GM12878 (cell line): ENCODE measurements at regions not wholly inside any gene's neighbourhood (a gene's known extent, or its start where the extent isn't known, plus 50 kb on each side); places are given as distances from the start of the nearest gene placed in this dataset.
A peak's percentile ranks its signal among the peaks of the same experiment; 100 is the strongest.

ENCODE experiments used
- ATAC-seq: fragments of 200-7000 bp; cut with Tn5 transposase; 3 replicates; pipeline ENCODE4 v1.9.1; 2020; ENCODE audit warnings: mild to moderate bottlenecking, moderate library complexity
- BruUV-seq: library from RNA; stranded (reverse); fragments of 400-500 nt; replicated peaks from 2 replicates; lab custom pipeline; 2021; lab: Mats Ljungman, UMichigan
- CTCF ChIA-PET: fragments of 300-600 bp; sonication (Branson Sonifier 250); formaldehyde crosslinking; extraction: SDS; loops from one replicate; lab custom pipeline; 2021; ENCODE audit warnings: inconsistent platforms; lab: Yijun Ruan, JAX
- POLR2A ChIA-PET: fragments of 350-600 bp; formaldehyde crosslinking; extraction: SDS; loops from one replicate; lab custom pipeline; 2021; ENCODE audit warnings: inconsistent platforms; lab: Charles Lee
- RAD21 ChIA-PET: fragments of 300-600 bp; sonication (Branson Sonifier 250); formaldehyde crosslinking; loops from one replicate; lab custom pipeline; 2023; ENCODE audit warnings: antibody characterized with exemption; ENCODE audit not compliant: unreplicated experiment; lab: Charles Lee
- SMC1A ChIA-PET: fragments of 300-600 bp; sonication (Branson Sonifier 250); formaldehyde crosslinking; loops from one replicate; lab custom pipeline; 2023; ENCODE audit not compliant: unreplicated experiment, uncharacterized antibody; lab: Charles Lee
- DNase-seq: peaks from one replicate; pipeline ENCODE4 v3.0.0-alpha.2; 2011; ENCODE audit warnings: low read depth, low spot score
- FAIRE-seq: peaks from 3 replicates; lab custom pipeline; 2011; peaks lifted over from hg19 to GRCh38; lab: Jason Lieb, UNC
- H2AFZ ChIP-seq: 2 replicates; pipeline ENCODE4 v1.6.0; 2011; ENCODE audit warnings: low read depth, low read length, control low read depth; ENCODE audit not compliant: control insufficient read depth
- H3K27ac ChIP-seq: 2 replicates; pipeline ENCODE4 v1.5.1; 2011; ENCODE audit warnings: control low read depth; ENCODE audit not compliant: control insufficient read depth, insufficient read depth
- H3K27me3 ChIP-seq, 2 experiments: replicated peaks in 1 of 2; 2 replicates each; pipeline versions ENCODE4 v1.6.0 to v1.6.1; 2011; ENCODE audit warnings: low read length in 1 of 2; ENCODE audit not compliant: control insufficient read depth in 2 of 2, insufficient read depth in 2 of 2
- H3K36me3 ChIP-seq, 2 experiments: 2 replicates each; pipeline ENCODE4 v1.5.1; 2011; ENCODE audit warnings: low read length in 1 of 2; ENCODE audit not compliant: control insufficient read depth in 2 of 2, insufficient read depth in 2 of 2
- H3K4me1 ChIP-seq: 2 replicates; pipeline ENCODE4 v1.6.1; 2011; ENCODE audit warnings: mild to moderate bottlenecking, low read length, moderate library complexity, mixed read lengths; ENCODE audit not compliant: control insufficient read depth, insufficient read depth
- H3K4me2 ChIP-seq: 2 replicates; pipeline ENCODE4 v1.6.0; 2011; ENCODE audit warnings: control low read depth; ENCODE audit not compliant: control insufficient read depth, insufficient read depth
- H3K4me3 ChIP-seq: fragments of 200-600 bp; sonication (generic); 2 replicates; pipeline ENCODE4 v1.5.1; 2016
- H3K79me2 ChIP-seq: 2 replicates; pipeline ENCODE4 v1.6.0; 2011; ENCODE audit warnings: low read length; ENCODE audit not compliant: control insufficient read depth, insufficient read depth
- H3K9ac ChIP-seq: 2 replicates; pipeline ENCODE4 v1.8.0; 2011; ENCODE audit warnings: low read length, control low read depth, mixed read lengths; ENCODE audit not compliant: control insufficient read depth, insufficient read depth
- H3K9me3 ChIP-seq: replicated peaks from 3 replicates; pipeline ENCODE4 v1.5.1; 2011; ENCODE audit warnings: mild to moderate bottlenecking, low read length; ENCODE audit not compliant: control insufficient read depth, insufficient read depth
- H4K20me1 ChIP-seq: 2 replicates; pipeline ENCODE4 v1.6.0; 2011; ENCODE audit not compliant: control insufficient read depth, insufficient read depth
- ATF7 ChIP-seq: fragments of 450-650 bp; IDR thresholded peaks from 2 replicates; pipeline ENCODE4 v1.6.1; 2016; ENCODE audit warnings: low read depth, mild to moderate bottlenecking
- BCL11A ChIP-seq: IDR thresholded peaks from 2 replicates; pipeline ENCODE4 v1.6.1; 2011; ENCODE audit warnings: low read depth, low read length
- BHLHE40 ChIP-seq, 2 experiments: fragments of 450-650 bp in 1 of 2; IDR thresholded peaks; 2 replicates each; pipeline ENCODE4 v1.6.1; 2011 to 2017; ENCODE audit warnings: low read depth in 2 of 2, borderline replicate concordance in 1 of 2, improper control_type of control experiment in 1 of 2, low read length in 1 of 2, mild to moderate bottlenecking in 1 of 2
- EP300 ChIP-seq, 2 experiments: fragments of 150-350 bp in 1 of 2; IDR thresholded peaks; 2 replicates each; pipeline ENCODE4 v1.6.1; 2011 to 2012; ENCODE audit warnings: low read depth in 2 of 2, low read length in 2 of 2, borderline replicate concordance in 1 of 2, improper control_type of control experiment in 1 of 2, inconsistent platforms in 1 of 2; ENCODE audit not compliant: control insufficient read depth in 1 of 2
- GATAD2B ChIP-seq: fragments of 450-650 bp; conservative IDR thresholded peaks from 2 replicates; pipeline ENCODE4 v1.6.1; 2017; ENCODE audit warnings: low read depth, mild to moderate bottlenecking, moderate library complexity
- IKZF1 ChIP-seq: fragments of 450-650 bp; conservative IDR thresholded peaks from 2 replicates; pipeline ENCODE4 v1.6.1; 2017; ENCODE audit warnings: antibody characterized with exemption, mild to moderate bottlenecking
- IKZF2 ChIP-seq, 2 experiments: fragments of 450-650 bp; IDR thresholded peaks; 2 replicates each; pipeline ENCODE4 v1.6.1; 2017; ENCODE audit warnings: mild to moderate bottlenecking in 2 of 2, moderate library complexity in 2 of 2
- MEF2A ChIP-seq: IDR thresholded peaks from 2 replicates; pipeline ENCODE4 v1.6.1; 2011; ENCODE audit warnings: low read depth, mild to moderate bottlenecking, low read length, moderate library complexity; ENCODE audit not compliant: insufficient read depth
- MTA2 ChIP-seq: fragments of 450-650 bp; IDR thresholded peaks from 2 replicates; pipeline ENCODE4 v1.6.1; 2016; ENCODE audit warnings: low read depth, mild to moderate bottlenecking, moderate library complexity
- NR2F1 ChIP-seq: fragments of 450-650 bp; conservative IDR thresholded peaks from 2 replicates; pipeline ENCODE4 v1.6.1; 2017; ENCODE audit warnings: mild to moderate bottlenecking
- POU2F2 ChIP-seq: IDR thresholded peaks from 3 replicates; pipeline ENCODE4 v1.6.1; 2011; ENCODE audit warnings: low read depth, mild to moderate bottlenecking, low read length, borderline replicate concordance
- PRDM15 ChIP-seq: fragments of 450-650 bp; formaldehyde crosslinking; IDR thresholded peaks from 2 replicates; pipeline ENCODE4 v1.4.0; 2020; ENCODE audit warnings: mild to moderate bottlenecking, moderate library complexity
- WGBS: methylation state at CpG from one replicate; pipeline ENCODE4 v1.1.6; 2016; ENCODE audit warnings: low lambda C conversion rate; ENCODE audit not compliant: insufficient replicate concordance, insufficient coverage; ENCODE audit errors: missing lambda C conversion rate; 5-methylcytosine and 5-hydroxymethylcytosine counted together
- in situ Hi-C: fragments of 300-500 bp; cut with MboI; formaldehyde crosslinking; loops from 9 replicates; pipeline ENCODE4 v1.14.3; 2018; ENCODE audit warnings: mixed read lengths
- intact Hi-C: fragments of 100-400 bp; cut with micrococcal nuclease; formaldehyde crosslinking; loops from one replicate; pipeline ENCODE4 v1.14.2; 2022; ENCODE audit not compliant: unreplicated experiment
- TF ChIP-seq, protein P1 (sequence below): IDR thresholded peaks from 2 replicates; pipeline ENCODE4 v1.6.1; 2011; ENCODE audit warnings: borderline replicate concordance, low read depth, mild to moderate bottlenecking, moderate library complexity, mixed read lengths, low read length; ENCODE audit not compliant: insufficient read depth; ENCODE audit errors: extremely low read length
- TF ChIP-seq, protein P2 (sequence below): fragments of 450-650 bp; IDR thresholded peaks from 2 replicates; pipeline ENCODE4 v1.6.1; 2016; ENCODE audit warnings: mild to moderate bottlenecking
- TF ChIP-seq, protein P3 (sequence below): fragments of 150-350 bp; IDR thresholded peaks from 2 replicates; pipeline ENCODE4 v1.6.1; 2014; ENCODE audit warnings: mild to moderate bottlenecking, low read depth, low read length
- TF ChIP-seq, protein P4 (sequence below): IDR thresholded peaks from 2 replicates; pipeline ENCODE4 v1.6.1; 2011; ENCODE audit warnings: low read depth, mild to moderate bottlenecking, low read length, moderate library complexity, borderline replicate concordance; ENCODE audit errors: extremely low read depth

GRCh38 chr3:78322780-78323179 lies 1282.9 kb downstream of the ROBO2 start:
- ChIA-PET CTCF (no interaction called here), POLR2A (no interaction called here), RAD21 (no interaction called here), SMC1A (no interaction called here)
- Histone ChIP-seq H2AFZ (no peak overlapping the region), H3K9ac (no peak overlapping the region), H3K79me2 (no peaks in the 10 kb centered on the region), H3K4me1 (no peaks in the 10 kb centered on the region), H3K27me3 (no peaks in the 10 kb centered on the region), H3K4me2 (no peak overlapping the region), H3K36me3 (no peaks in the 10 kb centered on the region), H4K20me1 (no peaks in the 10 kb centered on the region), H3K27ac (no peak overlapping the region), H3K9me3 (no peaks in the 10 kb centered on the region), H3K4me3 (no peak overlapping the region)
- in situ Hi-C loops (no loop called here), intact Hi-C loops (loop anchor here (5.0 kb wide), 1 partner anchor 45 kb away; no protein-coding TSS in a partner anchor)
- FAIRE-seq, result no peak
- peak; percentile 17 for DNase-seq
- ATAC-seq, result peak; percentile 98
- no TSS peak for BruUV-seq
- 0% methylated on average over 2 of the region's 2 CpGs for WGBS
- TF ChIP-seq POU2F2 (peak; percentile 35; the same call in 1 of the 3 replicates), BCL11A (peak; percentile 77; the same call in 1 of the 2 replicates), MTA2 (peak; percentile 96), NR2F1 (peak; percentile 90), IKZF1 (0 out of 2 replicates have a peak, but pooled peaks have one; percentile 11), IKZF2 (IDR thresholded peaks at IDR 0.05) (peak; percentile 60 to 68), GATAD2B (no peak), ATF7 (peak; percentile 61), BHLHE40 (IDR thresholded peaks at IDR 0.05; ENCODE audit: borderline replicate concordance in 1 of 2, low read depth in 2 of 2, low read length in 1 of 2) (peak; percentile 18 to 41; a peak in 2 of 4 replicates), EP300 (IDR thresholded peaks at IDR 0.05; ENCODE audit: borderline replicate concordance in 1 of 2, control insufficient read depth in 1 of 2, low read depth in 2 of 2, low read length in 2 of 2) (peak in 1 of 2 experiments; percentile 52; a peak in 2 of 4 replicates), MEF2A (no peak), PRDM15 (CRISPR knock-in tag) (no peak)
- TF ChIP-seq, protein P1, sequence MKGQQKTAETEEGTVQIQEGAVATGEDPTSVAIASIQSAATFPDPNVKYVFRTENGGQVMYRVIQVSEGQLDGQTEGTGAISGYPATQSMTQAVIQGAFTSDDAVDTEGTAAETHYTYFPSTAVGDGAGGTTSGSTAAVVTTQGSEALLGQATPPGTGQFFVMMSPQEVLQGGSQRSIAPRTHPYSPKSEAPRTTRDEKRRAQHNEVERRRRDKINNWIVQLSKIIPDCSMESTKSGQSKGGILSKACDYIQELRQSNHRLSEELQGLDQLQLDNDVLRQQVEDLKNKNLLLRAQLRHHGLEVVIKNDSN, result no peak
- TF ChIP-seq, protein P2, sequence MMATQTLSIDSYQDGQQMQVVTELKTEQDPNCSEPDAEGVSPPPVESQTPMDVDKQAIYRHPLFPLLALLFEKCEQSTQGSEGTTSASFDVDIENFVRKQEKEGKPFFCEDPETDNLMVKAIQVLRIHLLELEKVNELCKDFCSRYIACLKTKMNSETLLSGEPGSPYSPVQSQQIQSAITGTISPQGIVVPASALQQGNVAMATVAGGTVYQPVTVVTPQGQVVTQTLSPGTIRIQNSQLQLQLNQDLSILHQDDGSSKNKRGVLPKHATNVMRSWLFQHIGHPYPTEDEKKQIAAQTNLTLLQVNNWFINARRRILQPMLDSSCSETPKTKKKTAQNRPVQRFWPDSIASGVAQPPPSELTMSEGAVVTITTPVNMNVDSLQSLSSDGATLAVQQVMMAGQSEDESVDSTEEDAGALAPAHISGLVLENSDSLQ, result peak; percentile 46; the same call in 1 of the 2 replicates
- TF ChIP-seq, protein P3, sequence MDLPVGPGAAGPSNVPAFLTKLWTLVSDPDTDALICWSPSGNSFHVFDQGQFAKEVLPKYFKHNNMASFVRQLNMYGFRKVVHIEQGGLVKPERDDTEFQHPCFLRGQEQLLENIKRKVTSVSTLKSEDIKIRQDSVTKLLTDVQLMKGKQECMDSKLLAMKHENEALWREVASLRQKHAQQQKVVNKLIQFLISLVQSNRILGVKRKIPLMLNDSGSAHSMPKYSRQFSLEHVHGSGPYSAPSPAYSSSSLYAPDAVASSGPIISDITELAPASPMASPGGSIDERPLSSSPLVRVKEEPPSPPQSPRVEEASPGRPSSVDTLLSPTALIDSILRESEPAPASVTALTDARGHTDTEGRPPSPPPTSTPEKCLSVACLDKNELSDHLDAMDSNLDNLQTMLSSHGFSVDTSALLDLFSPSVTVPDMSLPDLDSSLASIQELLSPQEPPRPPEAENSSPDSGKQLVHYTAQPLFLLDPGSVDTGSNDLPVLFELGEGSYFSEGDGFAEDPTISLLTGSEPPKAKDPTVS, result no peak
- TF ChIP-seq, protein P4, sequence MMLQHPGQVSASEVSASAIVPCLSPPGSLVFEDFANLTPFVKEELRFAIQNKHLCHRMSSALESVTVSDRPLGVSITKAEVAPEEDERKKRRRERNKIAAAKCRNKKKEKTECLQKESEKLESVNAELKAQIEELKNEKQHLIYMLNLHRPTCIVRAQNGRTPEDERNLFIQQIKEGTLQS, result no peak
